ENCODE measurements at regions not wholly inside any gene's neighbourhood (a gene's known extent, or its start where the extent isn't known, plus 50 kb on each side); places are given as distances from the start of the nearest gene placed in this dataset.

DNA sequence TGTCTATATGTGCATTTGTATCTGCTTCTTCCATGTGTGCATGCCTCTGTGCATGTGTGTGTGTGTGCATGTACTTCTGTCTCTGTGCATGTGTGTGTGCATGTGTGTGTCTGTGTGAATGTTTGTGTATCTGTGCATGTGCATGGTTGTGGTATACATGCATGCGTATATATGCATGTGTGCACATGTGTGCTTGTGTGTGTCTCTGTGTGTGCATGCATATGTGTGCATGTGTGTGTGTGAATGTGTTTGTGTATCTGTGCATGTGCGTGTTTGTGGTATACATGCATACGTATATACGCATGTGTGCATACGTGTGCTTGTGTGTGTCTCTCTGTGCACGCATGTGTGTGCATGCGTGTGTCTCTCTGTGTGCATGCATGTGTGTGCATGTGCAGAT is 363.2 kb upstream of the SFSWAP start:
- ChIA-PET POLR2A (ENCODE audit: low non-redundant PET) (no interaction called here), CTCF (no interaction called here)
- Histone ChIP-seq H3K4me1 (ENCODE audit: insufficient read depth, low read length, poor library complexity, severe bottlenecking) (no peaks in the 10 kb centered on the region), H3K27ac (ENCODE audit: low read depth, low read length, poor library complexity, severe bottlenecking) (no peak overlapping the region), H3K36me3 (ENCODE audit: insufficient read depth, low read length, poor library complexity, severe bottlenecking) (no peaks in the 10 kb centered on the region), H3K9me3 (ENCODE audit: low read depth, low read length, poor library complexity, severe bottlenecking) (no peaks in the 10 kb centered on the region), H3K27me3 (replicated peaks; ENCODE audit: insufficient read depth, low read depth, low read length, poor library complexity) (no peaks in the 10 kb centered on the region), H3K4me3 (ENCODE audit: low read depth, low read length, poor library complexity, severe bottlenecking) (no peak overlapping the region)
- BruUV-seq (replicated peaks) = no TSS peak
- no peak for DNase-seq (ENCODE audit: low spot score)
- intact Hi-C loops (cut with micrococcal nuclease; ENCODE audit: unreplicated experiment) = no loop called here
- no peak for TF ChIP-seq EZH2 (IDR thresholded peaks at IDR 0.05; ENCODE audit: borderline replicate concordance, low read depth, low read length, poor library complexity, severe bottlenecking)
- TF ChIP-seq, protein P1, sequence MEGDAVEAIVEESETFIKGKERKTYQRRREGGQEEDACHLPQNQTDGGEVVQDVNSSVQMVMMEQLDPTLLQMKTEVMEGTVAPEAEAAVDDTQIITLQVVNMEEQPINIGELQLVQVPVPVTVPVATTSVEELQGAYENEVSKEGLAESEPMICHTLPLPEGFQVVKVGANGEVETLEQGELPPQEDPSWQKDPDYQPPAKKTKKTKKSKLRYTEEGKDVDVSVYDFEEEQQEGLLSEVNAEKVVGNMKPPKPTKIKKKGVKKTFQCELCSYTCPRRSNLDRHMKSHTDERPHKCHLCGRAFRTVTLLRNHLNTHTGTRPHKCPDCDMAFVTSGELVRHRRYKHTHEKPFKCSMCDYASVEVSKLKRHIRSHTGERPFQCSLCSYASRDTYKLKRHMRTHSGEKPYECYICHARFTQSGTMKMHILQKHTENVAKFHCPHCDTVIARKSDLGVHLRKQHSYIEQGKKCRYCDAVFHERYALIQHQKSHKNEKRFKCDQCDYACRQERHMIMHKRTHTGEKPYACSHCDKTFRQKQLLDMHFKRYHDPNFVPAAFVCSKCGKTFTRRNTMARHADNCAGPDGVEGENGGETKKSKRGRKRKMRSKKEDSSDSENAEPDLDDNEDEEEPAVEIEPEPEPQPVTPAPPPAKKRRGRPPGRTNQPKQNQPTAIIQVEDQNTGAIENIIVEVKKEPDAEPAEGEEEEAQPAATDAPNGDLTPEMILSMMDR (conservative IDR thresholded peaks at IDR 0.05; ENCODE audit: low read depth, low read length) = no peak

DNA sequence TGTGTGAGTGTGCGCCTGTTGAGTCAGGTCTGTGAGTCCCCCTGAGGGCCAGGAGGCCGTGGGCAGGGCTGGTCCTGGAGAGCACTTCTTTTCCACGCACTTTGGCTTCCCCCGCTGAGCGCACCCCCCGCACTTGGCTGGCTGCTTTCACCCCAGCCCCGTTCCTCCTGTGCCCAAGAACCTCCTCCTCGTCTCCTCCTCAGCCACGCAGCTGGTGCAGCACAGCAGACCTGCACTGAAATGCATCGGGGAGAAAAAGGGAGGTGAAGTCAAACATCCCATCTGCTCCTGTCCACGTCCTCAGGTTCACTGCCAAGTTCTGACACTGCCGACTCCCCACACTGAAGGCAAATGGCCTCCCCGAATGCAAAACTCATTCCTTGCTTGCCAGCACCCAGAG is 362.7 kb upstream of the SFSWAP start:
- intact Hi-C loops (cut with micrococcal nuclease; ENCODE audit: unreplicated experiment) = no loop called here
- no TSS peak for BruUV-seq (replicated peaks)
- ChIA-PET CTCF (no interaction called here), POLR2A (ENCODE audit: low non-redundant PET) (no interaction called here)
- no peak overlapping the region for H3K27ac ChIP-seq (ENCODE audit: low read depth, low read length, poor library complexity, severe bottlenecking)
- H3K4me1 ChIP-seq (ENCODE audit: insufficient read depth, low read length, poor library complexity, severe bottlenecking) = no peaks in the 10 kb centered on the region
- H3K27me3 ChIP-seq (replicated peaks; ENCODE audit: insufficient read depth, low read depth, low read length, poor library complexity) = no peaks in the 10 kb centered on the region
- no peaks in the 10 kb centered on the region for H3K36me3 ChIP-seq (ENCODE audit: insufficient read depth, low read length, poor library complexity, severe bottlenecking)
- TF ChIP-seq EZH2 (IDR thresholded peaks at IDR 0.05; ENCODE audit: borderline replicate concordance, low read depth, low read length, poor library complexity, severe bottlenecking) = no peak
- TF ChIP-seq, protein P1 (conservative IDR thresholded peaks at IDR 0.05; ENCODE audit: low read depth, low read length) = no peak
- no peaks in the 10 kb centered on the region for H3K9me3 ChIP-seq (ENCODE audit: low read depth, low read length, poor library complexity, severe bottlenecking)
- DNase-seq (ENCODE audit: low spot score) = no peak
- H3K4me3 ChIP-seq (ENCODE audit: low read depth, low read length, poor library complexity, severe bottlenecking) = no peak overlapping the region

DNA sequence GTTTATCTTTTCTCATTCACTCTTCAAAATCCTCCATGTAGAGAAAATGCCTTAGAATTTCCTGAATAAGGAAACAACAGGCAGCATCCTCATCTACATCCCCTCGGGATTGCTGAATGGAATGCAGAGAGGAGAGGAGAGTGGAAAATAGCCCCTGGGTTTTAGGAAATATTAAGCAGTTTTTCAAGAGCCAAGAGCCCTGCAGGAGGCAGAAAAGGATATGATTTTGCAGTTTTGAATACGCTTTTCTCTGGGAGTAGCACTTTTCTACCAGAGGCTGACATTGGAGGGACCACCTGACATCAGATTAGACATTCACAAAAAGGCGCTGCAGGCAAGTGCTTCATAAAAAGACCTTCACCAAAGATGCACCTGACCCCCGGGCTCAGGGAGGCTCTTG is 362.2 kb upstream of the SFSWAP start:
- intact Hi-C loops (cut with micrococcal nuclease; ENCODE audit: unreplicated experiment) = no loop called here
- no peak for DNase-seq (ENCODE audit: low spot score)
- TF ChIP-seq EZH2 (IDR thresholded peaks at IDR 0.05; ENCODE audit: borderline replicate concordance, low read depth, low read length, poor library complexity, severe bottlenecking) = no peak
- TF ChIP-seq, protein P1 (conservative IDR thresholded peaks at IDR 0.05; ENCODE audit: low read depth, low read length) = no peak
- Histone ChIP-seq H3K4me1 (ENCODE audit: insufficient read depth, low read length, poor library complexity, severe bottlenecking) (no peaks in the 10 kb centered on the region), H3K9me3 (ENCODE audit: low read depth, low read length, poor library complexity, severe bottlenecking) (no peaks in the 10 kb centered on the region), H3K4me3 (ENCODE audit: low read depth, low read length, poor library complexity, severe bottlenecking) (no peak overlapping the region), H3K27me3 (replicated peaks; ENCODE audit: insufficient read depth, low read depth, low read length, poor library complexity) (no peaks in the 10 kb centered on the region), H3K27ac (ENCODE audit: low read depth, low read length, poor library complexity, severe bottlenecking) (no peak overlapping the region), H3K36me3 (ENCODE audit: insufficient read depth, low read length, poor library complexity, severe bottlenecking) (no peaks in the 10 kb centered on the region)
- no TSS peak for BruUV-seq (replicated peaks)
- ChIA-PET CTCF (no interaction called here), POLR2A (ENCODE audit: low non-redundant PET) (no interaction called here)
